Fibroblast of skin of back (primary cell): ENCODE measurements at regions not wholly inside any gene's neighbourhood (a gene's known extent, or its start where the extent isn't known, plus 50 kb on each side); places are given as distances from the start of the nearest gene placed in this dataset.
A peak's percentile ranks its signal among the peaks of the same experiment; 100 is the strongest.
"Not testable (repeated sequence)": the region's sequence is repeated elsewhere in the genome, so short reads cannot be mapped to it uniquely, and the experiment has no call there.

Experiments
- DNase-seq: peaks from one replicate; pipeline ENCODE4 v3.0.0-alpha.2; 2013

DNA sequence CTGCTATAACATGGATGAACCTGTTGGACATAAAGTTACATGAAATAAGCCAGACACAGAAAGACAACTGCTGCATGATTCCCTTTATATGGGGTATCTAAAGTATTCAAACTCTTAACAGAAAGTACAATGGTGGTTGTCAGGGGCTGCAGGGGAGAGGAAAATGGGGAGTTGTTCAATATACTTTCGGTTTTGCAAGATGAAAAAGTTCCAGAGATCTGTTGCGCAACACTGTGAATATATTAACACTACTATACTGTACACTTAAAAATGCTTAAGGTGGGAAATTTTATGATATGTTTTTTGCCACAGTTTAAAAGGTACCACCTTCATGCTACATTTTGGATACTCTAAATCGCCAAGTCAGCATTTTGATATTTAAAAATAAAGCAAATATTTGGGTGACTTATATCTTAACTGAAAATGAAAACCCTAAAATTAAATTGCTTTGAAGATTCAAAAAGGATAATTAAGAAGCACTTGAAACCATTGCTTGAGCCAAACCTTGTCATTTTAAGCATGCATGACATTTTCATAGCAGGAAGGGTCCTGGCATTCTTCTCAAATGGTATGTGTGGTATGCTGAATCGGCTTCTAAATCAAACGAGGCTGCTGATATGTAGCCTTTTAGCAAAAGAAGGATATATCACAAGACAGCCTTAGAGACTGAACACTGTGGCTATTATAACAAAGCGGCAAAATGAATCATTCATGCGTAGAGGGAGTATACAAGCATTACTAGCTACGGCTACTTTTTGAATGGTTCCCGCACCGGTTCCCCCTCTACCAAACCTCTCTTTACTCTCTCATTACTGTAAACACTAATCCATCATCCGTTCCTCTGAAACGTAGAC is 607.1 kb upstream of the DIPK2B start:
- peak; percentile 78 for DNase-seq

DNA sequence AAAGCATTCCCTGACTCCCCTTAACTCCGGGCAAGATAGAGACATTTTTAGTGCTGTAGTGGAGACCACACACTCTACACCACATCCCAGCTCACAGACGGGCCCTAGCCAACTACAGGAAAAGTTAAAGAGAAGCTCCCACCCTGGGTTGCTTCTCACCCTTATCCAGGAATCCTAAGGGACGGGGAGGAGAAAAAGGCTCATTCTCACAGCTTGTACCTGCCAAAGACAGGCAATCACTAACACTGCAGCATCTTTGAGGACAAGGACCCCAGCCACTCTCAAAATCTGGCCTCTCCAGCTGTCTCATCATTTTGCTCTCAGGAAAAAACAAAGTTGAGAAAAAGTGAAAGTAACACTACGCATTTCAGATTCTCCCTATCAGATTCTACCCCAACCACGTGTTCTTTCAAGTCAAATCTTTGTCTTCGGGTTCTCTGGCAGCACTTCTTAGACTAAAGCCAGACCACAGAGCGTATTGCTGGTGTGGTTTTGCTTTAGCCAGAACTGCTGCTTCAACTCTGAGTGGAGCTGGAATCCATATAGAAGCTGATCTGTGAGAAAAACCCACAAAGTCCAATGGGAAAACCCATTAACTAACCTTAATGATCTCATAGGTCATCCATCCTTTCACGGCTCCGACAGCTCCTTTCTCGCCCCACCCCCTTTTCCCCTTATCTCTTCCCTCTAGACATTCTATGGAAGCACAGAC is 605.9 kb upstream of the DIPK2B start:
- DNase-seq = peak; percentile 86

DNA sequence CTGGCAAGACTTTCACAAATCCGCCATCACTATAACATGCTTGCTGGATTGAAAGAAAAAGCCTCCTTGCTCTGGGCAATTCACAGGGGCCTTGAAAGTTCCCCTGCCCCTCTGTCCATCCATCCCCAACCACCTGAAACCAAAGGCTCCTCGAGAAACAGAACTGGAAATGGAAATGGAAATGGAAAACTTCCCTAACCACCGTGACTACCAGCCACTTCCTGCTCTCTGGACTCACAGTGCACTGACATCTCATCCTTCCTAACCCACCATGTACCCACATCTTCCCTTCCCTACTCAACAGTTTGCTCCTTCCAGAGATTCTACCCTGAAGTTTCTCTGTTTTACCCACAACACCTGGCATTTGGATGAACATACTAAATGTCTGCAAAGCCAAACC is 603.6 kb upstream of the DIPK2B start:
- DNase-seq = no peak

DNA sequence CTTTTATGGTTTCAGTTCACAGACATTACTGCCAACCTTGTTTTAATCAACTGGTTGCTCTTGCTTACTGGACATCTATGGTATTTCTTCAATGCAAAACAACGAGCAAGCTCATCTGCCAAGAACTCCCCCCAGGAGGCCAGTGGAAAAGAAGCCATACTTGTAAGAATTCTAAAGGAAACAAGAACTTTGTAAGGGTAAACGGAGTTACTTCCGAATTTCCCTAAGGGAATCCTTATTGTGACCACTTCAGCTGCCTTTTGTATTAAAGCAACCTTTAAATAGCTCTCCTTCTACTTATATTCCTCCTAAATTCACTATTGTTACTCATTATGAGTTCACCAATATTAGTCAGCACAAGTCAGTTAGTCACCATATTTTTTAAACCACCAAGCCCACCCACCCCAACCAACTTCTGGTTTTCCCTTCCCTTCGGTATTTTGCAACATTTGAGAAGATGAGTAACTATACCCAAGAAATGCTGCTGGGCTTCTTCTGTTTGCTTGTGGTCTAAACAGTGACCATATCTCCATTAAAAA is 602.8 kb upstream of the DIPK2B start:
- DNase-seq = peak; percentile 96

DNA sequence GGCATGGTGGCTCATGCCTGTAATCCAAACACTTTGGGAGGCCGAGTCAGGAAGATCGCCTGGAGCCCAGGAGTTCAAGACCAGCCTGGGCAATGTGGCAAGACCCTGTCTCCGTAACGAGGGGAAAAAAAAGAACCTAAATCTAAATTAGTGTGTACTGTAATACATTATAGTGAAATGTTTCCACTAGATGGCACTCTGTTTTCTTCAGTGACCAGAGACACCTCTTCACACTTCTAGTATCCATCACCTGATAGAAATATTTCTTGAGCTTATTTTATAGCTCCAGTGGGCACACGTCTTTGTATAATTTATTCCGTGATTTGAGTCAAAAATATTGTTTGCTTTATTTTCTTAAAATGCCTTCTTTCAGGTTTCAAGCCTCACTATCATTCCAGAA is 600.9 kb upstream of the DIPK2B start:
- DNase-seq = peak; percentile 47

DNA sequence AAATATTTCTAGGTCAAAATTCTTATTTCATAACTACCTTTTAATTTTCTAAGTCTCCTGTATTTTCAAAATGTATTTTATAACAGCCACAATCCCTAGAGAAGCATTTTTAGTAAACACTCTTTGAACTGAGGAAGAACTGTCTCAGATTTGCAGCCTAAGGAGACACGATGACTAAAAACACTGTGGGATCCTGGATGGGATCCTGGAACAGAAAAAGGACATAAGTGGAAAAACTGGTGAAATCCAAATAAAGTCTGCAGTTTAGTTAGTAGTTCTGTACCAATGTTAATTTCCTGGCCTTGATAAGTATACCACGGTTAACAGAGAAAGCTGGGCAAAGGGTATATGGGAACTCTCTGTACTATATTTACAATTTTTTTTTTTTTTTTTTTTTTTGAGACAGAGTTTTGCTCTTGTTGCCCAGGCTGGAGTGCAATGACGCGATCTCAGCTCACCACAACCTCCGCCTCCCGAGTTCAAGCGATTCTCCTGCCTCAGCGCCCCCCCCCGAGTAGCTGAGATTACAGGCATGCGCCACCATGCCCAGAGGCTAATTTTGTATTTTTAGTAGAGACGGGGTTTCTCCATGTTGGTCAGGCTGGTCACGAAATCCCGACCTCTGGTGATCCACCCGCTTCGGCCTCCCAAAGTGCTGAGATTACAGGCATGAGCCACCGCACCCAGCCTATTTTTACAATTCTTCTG is 600.2 kb upstream of the DIPK2B start:
- DNase-seq = not testable (repeated sequence)

DNA sequence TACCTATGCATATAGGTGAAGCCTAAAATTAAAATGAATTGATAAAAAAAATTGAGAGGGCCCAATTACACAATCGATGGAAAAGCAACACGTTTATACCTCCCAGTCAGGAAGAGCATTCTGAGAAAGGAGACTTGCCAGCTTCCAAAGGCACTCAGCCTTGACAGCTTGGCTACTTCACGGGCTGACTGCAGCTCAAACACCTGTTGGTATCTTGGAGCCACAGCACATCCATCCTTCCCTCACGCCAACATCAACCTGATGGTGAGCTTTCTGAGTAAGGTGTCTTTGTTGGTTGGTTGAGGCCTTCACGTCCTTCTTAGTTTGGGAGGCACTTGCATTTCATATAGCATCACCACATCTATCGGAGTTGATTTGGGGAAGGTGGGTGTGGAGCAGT is 598.9 kb upstream of the DIPK2B start:
- DNase-seq = no peak

DNA sequence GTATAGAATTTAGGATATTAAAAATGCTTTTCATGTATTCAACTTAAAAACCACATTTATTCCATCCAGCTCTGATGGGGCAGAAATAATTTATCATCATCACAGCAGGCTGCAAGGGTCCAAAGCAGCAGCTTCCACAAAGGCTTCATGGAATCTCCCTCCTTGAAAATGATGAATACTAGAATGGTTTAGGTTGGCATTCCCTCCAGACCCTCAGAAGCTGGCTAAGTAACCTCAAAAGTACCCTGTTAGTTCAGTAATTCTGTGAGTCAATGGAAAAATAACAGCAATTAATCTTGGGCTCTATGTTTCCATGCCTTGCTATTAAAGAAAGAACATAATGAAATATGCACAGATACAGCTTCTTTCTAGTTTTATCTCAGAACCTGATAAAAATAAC is 594.9 kb upstream of the DIPK2B start:
- DNase-seq = no peak

DNA sequence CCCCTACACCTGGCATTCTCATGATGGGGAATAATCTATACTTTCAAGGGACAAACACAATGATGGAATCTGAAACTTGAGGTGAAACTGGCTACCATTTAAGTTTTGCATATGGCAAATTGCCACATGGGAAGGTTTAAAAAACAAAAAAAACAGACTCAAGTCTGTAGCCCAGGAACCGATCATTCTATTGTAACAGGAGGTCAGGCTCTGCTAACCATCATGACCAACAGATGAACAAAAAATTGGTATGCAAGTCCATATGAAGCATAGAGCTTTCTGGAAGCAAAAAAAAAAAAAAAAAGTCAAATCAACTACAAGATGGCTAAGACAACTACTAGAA is 594.3 kb upstream of the DIPK2B start:
- no peak for DNase-seq

DNA sequence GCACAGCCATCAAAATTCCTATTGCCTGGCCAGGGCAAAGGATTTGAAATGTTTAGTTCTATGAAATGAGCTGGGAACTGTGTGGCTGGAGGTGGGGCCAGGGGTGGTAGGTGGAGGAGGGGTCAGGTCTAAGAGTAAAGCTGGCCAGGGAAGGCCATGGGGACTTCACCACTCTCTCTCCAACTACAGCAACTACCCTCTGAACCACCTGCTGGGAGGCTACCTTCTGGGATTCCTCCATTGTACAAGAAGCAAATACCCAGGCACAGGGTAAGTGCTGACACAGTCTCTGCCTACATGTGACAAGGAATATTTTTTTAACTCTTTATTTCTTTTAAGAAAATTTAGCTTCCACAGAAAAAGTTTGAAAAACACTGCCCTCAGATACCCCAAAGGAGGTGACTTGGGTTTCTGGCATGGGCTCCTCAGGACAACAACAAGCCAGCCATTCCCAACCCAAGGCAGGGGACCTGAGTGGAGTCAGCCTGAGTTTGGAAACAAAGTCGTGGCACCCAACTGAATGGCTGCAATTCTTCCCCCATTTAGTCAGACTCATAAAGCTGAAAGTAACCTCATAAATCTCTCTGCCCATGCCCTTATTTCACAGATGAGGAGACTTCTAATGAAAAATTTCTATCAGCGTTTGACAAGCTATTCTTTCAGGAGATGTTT is 593.8 kb upstream of the DIPK2B start:
- no peak for DNase-seq

DNA sequence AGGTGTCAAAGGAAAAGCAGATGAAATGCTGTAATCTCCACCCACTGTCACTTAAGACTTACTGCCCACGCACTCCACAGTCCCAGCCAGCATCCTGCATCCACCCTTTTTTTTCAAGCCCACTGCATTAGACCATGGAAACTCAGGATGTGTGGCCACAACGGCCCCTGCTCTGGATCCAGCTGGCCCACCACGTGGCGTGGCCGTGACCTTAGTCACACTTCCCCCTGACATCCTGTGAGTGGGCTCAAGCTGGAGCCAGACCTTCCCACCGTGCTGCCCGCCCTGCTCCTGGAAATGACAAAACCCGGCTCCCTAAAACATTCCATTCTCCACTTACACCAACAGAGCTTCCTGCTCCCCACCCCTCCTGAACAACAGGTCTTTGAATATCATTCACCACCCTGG is 588.3 kb upstream of the DIPK2B start:
- no peak for DNase-seq

DNA sequence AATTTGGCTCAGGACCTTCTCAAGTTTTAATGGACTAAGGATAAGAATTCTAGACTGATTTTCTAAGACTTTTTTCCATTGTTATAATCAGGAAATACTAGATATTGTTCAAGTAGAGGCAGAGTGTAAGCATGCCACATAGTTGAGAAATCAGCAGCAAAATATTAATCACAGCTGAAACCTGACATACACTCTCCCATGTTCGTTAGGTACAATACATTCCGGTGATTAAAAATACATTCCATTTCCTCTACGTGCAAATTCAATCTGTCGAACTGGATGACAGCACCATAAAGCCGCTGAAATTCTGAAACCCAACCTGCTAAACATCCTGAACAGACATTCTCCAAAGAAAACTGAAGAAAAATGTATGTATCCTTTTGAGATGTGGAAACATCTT is 587.6 kb upstream of the DIPK2B start:
- DNase-seq = peak; percentile 46

DNA sequence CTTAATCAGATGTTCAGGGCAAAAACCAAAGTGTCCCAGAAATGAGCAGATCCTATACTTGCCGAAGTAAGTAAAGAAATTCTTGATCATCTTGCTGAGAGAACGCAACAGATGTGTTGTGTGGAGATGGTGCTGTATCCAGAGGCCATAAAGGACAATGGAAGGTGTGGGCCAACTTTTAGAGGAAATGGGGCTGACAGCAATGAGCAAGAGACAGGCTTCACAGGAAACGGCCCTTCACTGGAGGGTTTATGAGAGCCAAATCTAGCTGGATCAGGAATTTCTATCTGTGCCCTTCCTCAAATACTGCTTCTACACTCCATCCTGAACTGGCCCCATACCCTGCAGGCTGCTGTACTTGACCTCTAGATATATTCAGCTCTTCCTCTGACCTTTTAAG is 583.9 kb upstream of the DIPK2B start:
- no peak for DNase-seq

DNA sequence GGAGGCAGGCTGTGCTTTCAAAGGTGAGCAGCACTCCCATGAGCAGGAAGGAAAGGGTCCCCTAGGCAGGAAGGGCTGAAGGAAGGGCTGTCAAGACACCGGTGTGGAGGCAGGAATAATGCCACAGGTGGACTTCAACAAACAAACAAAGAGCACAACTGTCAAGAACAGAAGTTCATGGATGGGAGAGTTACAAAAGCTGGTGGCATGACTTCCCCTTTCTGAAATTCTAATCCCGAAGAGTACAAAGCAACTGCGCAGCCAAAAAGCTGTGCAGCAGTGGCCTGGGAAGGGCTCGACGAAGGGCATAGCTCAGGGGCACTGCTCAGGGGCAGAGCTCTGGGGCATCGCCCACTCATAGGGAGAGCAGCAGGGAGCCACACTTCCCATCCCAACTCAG is 582.3 kb upstream of the DIPK2B start:
- no peak for DNase-seq

DNA sequence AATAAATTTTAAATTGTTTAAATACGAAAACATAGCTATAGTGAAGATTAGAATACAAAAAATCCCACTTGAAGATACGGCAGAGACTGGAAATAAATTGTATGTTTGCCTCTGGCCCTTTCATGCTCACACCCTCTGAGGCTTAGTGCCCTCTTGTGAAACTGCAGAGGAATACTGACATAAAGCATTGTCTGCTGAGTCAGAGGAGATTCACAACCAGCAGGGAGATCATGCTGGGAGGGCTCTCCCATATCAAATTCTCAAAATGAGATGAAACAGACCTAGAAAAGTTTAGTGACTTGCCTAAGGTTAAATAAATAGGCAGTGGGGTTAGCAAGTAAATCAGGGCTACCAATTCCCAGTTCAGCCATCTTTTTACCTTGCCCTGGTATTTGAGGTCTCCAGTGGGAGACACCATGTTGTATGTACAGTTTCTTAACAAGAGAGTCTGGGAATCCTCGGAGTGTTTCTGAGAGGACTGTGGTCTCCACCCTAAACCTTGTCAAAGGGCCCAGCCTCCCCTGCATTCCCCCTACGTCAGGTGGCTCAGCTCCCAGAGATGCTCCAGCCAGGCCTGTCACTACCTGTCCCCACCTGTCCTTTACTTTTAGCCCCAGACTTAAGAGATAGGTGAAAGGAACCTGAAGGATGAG is 581.4 kb upstream of the DIPK2B start:
- peak; percentile 76 for DNase-seq

DNA sequence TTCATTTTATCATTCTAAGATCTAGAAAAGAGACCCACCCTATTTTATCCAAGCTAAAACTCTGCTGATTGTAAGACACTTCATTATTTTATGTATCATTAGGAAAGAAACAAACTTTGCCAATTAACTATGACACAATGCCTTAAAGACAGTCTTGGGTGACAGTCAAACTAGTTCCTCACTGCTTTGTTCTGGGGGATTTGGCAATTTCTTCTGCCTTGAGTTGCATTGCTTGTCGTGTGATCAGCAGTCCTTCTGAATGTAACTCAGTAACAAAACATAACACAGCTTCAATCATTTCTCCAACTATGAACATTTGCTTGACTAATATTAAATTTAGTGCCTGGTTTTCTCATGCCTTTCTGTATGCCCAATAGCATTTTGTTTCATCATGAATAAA is 577.9 kb upstream of the DIPK2B start:
- no peak for DNase-seq

DNA sequence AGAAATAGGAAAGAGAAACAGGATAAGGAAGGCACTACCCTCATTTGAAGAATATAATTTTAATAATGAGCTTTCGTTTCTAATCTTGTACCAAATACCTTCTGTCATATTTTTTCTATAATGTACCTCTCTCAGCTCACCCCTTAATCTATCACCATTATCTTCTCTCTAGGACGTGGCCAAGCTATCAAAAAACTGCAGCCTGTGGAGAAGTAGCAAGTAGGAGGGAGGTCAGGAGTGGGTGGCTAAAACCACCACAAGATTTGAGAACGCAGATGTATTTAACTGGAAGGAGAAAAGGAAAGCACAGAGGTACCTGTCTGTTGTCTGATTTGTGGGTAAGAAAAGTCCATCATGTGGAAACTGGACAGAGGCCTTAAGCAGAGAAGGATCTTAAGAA is 576.7 kb upstream of the DIPK2B start:
- no peak for DNase-seq

DNA sequence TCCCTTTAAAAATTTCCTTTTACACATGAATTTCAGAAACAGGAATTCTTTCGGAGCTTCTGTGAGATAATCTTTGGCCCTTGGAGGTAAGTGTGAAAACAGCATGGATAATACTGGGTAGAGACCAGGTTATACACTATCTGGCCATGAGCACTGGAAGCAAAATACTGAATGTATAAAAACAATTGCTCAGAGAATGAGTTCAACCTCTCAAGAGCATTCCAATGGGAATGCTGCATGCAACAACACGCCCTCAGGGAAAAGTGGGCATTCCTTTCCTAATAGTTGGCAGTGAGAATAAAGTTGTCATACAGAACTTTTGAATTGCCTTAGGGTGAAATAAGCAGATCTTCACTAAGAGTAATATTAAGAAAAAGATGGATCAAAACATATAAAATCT is 574.8 kb upstream of the DIPK2B start:
- peak; percentile 92 for DNase-seq

DNA sequence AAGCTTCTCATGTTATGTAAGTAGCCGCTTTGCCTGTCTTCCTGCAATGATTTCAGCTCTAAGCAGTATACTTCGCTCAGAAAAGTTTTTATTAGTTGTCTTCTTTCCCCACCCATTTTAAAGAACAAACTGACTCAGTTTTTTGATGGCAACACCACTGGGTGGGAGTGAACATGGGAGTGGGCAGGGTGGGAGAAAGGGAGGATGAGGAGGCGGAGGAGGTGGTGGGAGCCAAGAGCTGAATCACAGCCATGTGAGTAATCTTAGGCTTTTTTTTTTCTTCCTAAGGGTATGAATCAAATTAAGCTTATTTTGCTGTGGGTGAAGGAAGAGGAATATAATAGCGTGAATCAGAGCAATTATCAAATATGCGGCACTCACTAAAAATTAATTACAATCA is 574.3 kb upstream of the DIPK2B start:
- DNase-seq = peak; percentile 80

DNA sequence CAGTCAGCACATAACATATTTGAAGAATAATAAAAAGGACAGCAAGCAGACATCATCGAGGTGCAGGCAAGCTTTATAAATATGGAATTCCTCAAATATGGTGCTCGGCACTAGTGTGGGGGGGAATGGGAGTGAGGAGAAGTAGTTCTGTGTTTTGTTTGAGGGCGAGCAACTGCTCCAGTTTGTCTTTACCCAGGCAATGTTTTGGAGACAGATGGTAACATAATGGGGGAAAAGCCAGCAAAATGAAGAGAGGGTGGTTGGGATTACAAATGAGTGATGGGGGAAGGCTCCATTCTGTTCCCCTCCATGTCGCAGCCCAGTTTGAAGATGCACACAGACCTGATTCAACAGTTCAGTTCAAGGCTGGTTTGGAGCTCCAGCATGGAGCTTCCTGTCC is 572.9 kb upstream of the DIPK2B start:
- no peak for DNase-seq

DNA sequence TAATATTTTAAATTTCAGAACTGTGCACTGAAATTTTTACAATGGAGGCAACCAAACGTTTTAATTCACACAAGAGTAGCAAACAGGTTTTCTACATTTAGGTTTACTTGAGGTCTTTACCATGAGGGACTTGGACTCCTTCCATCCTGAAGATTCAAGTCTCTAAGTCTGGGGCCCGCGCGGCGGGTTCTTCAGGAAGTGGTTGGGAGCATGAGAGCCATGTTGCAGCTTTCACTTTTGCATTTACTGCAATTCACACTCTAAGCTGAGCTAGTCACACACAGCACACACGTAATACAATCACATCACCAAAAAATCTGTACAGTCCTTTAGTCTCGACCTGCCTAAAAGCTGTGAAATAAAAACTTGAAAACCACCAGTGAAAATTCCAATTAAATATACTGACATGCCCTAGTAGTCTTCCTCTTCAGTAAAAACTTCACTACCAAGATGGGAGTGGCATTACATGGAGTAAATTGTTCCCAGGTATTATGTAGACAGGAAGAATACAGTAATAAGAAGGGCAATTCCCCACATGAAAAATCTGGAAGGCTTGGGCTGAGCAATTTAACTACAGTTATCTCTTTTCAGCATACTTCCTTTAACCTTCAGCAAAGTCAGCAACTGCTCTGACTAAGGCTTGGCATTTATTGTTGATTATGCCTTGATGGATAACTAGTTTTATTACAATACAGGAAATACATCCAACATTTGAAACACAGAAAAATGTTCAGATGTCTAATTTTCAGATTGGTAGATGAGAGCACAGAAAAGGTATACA is 571.1 kb upstream of the DIPK2B start:
- DNase-seq = peak; percentile 79
